ENCODE measurements at regions not wholly inside any gene's neighbourhood (a gene's known extent, or its start where the extent isn't known, plus 50 kb on each side); places are given as distances from the start of the nearest gene placed in this dataset.

DNA sequence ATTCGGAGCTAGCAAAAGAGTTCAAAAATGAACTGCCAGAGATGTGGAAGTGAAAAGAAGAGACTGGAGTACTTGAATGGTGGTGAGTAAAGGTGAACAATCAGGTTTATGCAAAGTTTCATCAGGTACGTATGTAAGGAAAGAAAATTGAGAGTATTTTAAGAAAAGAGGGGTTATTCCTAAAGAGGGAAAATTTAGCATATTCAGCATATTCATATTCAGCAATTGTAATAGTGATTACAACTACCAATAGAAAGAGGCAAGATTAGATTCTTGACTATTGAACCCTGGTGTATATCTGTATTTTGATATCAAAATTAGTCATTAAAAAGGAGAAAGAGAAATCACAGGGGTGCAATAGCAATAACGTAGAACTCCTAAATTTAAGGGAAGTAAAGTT, 100.9 kb downstream of the TES start:
- peaks cover 1% of the 10 kb centered on the region for H3K4me1 ChIP-seq (ENCODE audit: control insufficient read depth, insufficient read depth, low read length)
- DNase-seq (ENCODE audit: low read depth, low spot score), result no peak
- H3K4me3 ChIP-seq, result no peak overlapping the region
- in situ Hi-C loops (cut with MboI) (no loop called here), intact Hi-C loops (cut with micrococcal nuclease; ENCODE audit: unreplicated experiment) (no loop called here)
- H3K27ac ChIP-seq (ENCODE audit: control insufficient read depth, insufficient read depth), result no peak overlapping the region
- no peaks in the 10 kb centered on the region; the same call in 2 of the 3 replicates for H3K9me3 ChIP-seq (replicated peaks; ENCODE audit: control insufficient read depth, insufficient read depth, low read length)
- BruUV-seq (replicated peaks), result no TSS peak
- no peaks in the 10 kb centered on the region for H3K27me3 ChIP-seq (replicated peaks in 1 of 2; ENCODE audit: control insufficient read depth in 2 of 2, insufficient read depth in 2 of 2, low read length in 1 of 2)
- no peak overlapping the region for H3K9ac ChIP-seq (ENCODE audit: control insufficient read depth, insufficient read depth, low read length)
- RAD21 ChIA-PET (ENCODE audit: unreplicated experiment), result no interaction called here
- H3K36me3 ChIP-seq (ENCODE audit: control insufficient read depth in 2 of 2, insufficient read depth in 2 of 2, low read length in 1 of 2), result no peaks in the 10 kb centered on the region
- CTCF ChIA-PET, result interaction anchor here (1.3 to 2.0 kb wide), 2 partner anchors 9 to 280 kb away, joined by 3 to 5 read pairs; no protein-coding TSS in a partner anchor
- no peak overlapping the region for H3K4me2 ChIP-seq (ENCODE audit: control insufficient read depth, insufficient read depth)
- no peaks in the 10 kb centered on the region for H3K79me2 ChIP-seq (ENCODE audit: control insufficient read depth, insufficient read depth, low read length)
- 68% methylated on average over 3 of the region's 3 CpGs for WGBS (ENCODE audit: insufficient coverage, insufficient replicate concordance, low lambda C conversion rate, missing lambda C conversion rate)
- no peak for ATAC-seq
- POLR2A ChIA-PET, result interaction anchor here (1.0 kb wide), 1 partner anchor 23 kb away, joined by 3 read pairs; no protein-coding TSS in a partner anchor
- no peaks in the 10 kb centered on the region for H4K20me1 ChIP-seq (ENCODE audit: control insufficient read depth, insufficient read depth)
- FAIRE-seq, result no peak
- no peak overlapping the region for H2AFZ ChIP-seq (ENCODE audit: control insufficient read depth, low read depth, low read length)
- TF ChIP-seq RFX5 (IDR thresholded peaks at IDR 0.05; ENCODE audit: low read depth, low read length), result no peak
- SMC1A ChIA-PET (ENCODE audit: uncharacterized antibody, unreplicated experiment), result interaction anchor here (1.3 kb wide), 1 partner anchor 10 kb away, joined by 4 read pairs; no protein-coding TSS in a partner anchor

- ChIA-PET RAD21 (ENCODE audit: unreplicated experiment) (no interaction called here), POLR2A (interaction anchor here (1.0 kb wide), 1 partner anchor 24 kb away, joined by 3 read pairs; no protein-coding TSS in a partner anchor), CTCF (interaction anchor here (1.0 to 2.0 kb wide), 3 partner anchors 9 to 279 kb away, joined by 3 to 5 read pairs (median 3); no protein-coding TSS in a partner anchor), SMC1A (ENCODE audit: uncharacterized antibody, unreplicated experiment) (interaction anchor here (1.3 kb wide), 1 partner anchor 10 kb away, joined by 4 read pairs; no protein-coding TSS in a partner anchor)
- H2AFZ ChIP-seq (ENCODE audit: control insufficient read depth, low read depth, low read length), result no peak overlapping the region
- H4K20me1 ChIP-seq (ENCODE audit: control insufficient read depth, insufficient read depth), result no peaks in the 10 kb centered on the region
- ATAC-seq (no peak), DNase-seq (ENCODE audit: low read depth, low spot score) (no peak), FAIRE-seq (no peak)
- intact Hi-C loops (cut with micrococcal nuclease; ENCODE audit: unreplicated experiment) (no loop called here), in situ Hi-C loops (cut with MboI) (no loop called here)
- H3K4me2 ChIP-seq (ENCODE audit: control insufficient read depth, insufficient read depth), result no peak overlapping the region
- no peaks in the 10 kb centered on the region for H3K79me2 ChIP-seq (ENCODE audit: control insufficient read depth, insufficient read depth, low read length)
- no peaks in the 10 kb centered on the region; the same call in 2 of the 3 replicates for H3K9me3 ChIP-seq (replicated peaks; ENCODE audit: control insufficient read depth, insufficient read depth, low read length)
- H3K4me1 ChIP-seq (ENCODE audit: control insufficient read depth, insufficient read depth, low read length), result peaks cover 8% of the 10 kb centered on the region
- H3K4me3 ChIP-seq, result no peak overlapping the region
- H3K9ac ChIP-seq (ENCODE audit: control insufficient read depth, insufficient read depth, low read length), result no peak overlapping the region
- no peak overlapping the region for H3K27ac ChIP-seq (ENCODE audit: control insufficient read depth, insufficient read depth)
- H3K27me3 ChIP-seq (replicated peaks in 1 of 2; ENCODE audit: control insufficient read depth in 2 of 2, insufficient read depth in 2 of 2, low read length in 1 of 2), result no peaks in the 10 kb centered on the region
- BruUV-seq (replicated peaks), result no TSS peak
- 67% methylated on average over 3 of the region's 3 CpGs for WGBS (ENCODE audit: insufficient coverage, insufficient replicate concordance, low lambda C conversion rate, missing lambda C conversion rate)
- H3K36me3 ChIP-seq (ENCODE audit: control insufficient read depth in 2 of 2, insufficient read depth in 2 of 2, low read length in 1 of 2), result no peaks in the 10 kb centered on the region
- no peak for TF ChIP-seq EED (IDR thresholded peaks at IDR 0.05; ENCODE audit: low read depth)
- no peak for TF ChIP-seq JUND (IDR thresholded peaks at IDR 0.05; ENCODE audit: low read depth, low read length)
- no peak for TF ChIP-seq PML (IDR thresholded peaks at IDR 0.05; ENCODE audit: low read length)
- TF ChIP-seq TARDBP (IDR thresholded peaks at IDR 0.05; ENCODE audit: borderline replicate concordance), result no peak
- TF ChIP-seq NFYA (IDR thresholded peaks at IDR 0.05; ENCODE audit: borderline replicate concordance, low read depth, low read length), result no peak
- no peak for TF ChIP-seq KDM1A (IDR thresholded peaks at IDR 0.05; ENCODE audit: borderline replicate concordance)
- TF ChIP-seq KAT2A (conservative IDR thresholded peaks at IDR 0.05; ENCODE audit: control insufficient read depth, low read depth, low read length), result no peak
- no peak for TF ChIP-seq CEBPB (IDR thresholded peaks at IDR 0.05; ENCODE audit: borderline replicate concordance in 1 of 2, low read depth in 2 of 2, low read length in 2 of 2)
- no peak for TF ChIP-seq ZNF384 (IDR thresholded peaks at IDR 0.05; ENCODE audit: borderline replicate concordance, low read depth, low read length)
- TF ChIP-seq, protein P1, sequence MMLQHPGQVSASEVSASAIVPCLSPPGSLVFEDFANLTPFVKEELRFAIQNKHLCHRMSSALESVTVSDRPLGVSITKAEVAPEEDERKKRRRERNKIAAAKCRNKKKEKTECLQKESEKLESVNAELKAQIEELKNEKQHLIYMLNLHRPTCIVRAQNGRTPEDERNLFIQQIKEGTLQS (IDR thresholded peaks at IDR 0.05; ENCODE audit: borderline replicate concordance, extremely low read depth, low read depth, low read length), result no peak
- TF ChIP-seq, protein P2, sequence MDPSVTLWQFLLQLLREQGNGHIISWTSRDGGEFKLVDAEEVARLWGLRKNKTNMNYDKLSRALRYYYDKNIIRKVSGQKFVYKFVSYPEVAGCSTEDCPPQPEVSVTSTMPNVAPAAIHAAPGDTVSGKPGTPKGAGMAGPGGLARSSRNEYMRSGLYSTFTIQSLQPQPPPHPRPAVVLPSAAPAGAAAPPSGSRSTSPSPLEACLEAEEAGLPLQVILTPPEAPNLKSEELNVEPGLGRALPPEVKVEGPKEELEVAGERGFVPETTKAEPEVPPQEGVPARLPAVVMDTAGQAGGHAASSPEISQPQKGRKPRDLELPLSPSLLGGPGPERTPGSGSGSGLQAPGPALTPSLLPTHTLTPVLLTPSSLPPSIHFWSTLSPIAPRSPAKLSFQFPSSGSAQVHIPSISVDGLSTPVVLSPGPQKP (IDR thresholded peaks at IDR 0.05; ENCODE audit: low read depth, low read length), result no peak
- TF ChIP-seq ZSCAN29 (IDR thresholded peaks at IDR 0.05), result no peak
- TF ChIP-seq, protein P3, sequence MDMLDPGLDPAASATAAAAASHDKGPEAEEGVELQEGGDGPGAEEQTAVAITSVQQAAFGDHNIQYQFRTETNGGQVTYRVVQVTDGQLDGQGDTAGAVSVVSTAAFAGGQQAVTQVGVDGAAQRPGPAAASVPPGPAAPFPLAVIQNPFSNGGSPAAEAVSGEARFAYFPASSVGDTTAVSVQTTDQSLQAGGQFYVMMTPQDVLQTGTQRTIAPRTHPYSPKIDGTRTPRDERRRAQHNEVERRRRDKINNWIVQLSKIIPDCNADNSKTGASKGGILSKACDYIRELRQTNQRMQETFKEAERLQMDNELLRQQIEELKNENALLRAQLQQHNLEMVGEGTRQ (IDR thresholded peaks at IDR 0.05; ENCODE audit: borderline replicate concordance, low read depth, low read length), result no peak
- TF ChIP-seq ASH2L (IDR thresholded peaks at IDR 0.05; ENCODE audit: borderline replicate concordance, low read depth), result no peak
- TF ChIP-seq GABPA (IDR thresholded peaks at IDR 0.05; ENCODE audit: low read depth), result no peak
Measured at GRCh38 chr7:116311816-116312471, 101.6 kb downstream of the TES start.
